H9 (cell line): ENCODE measurements at regions not wholly inside any gene's neighbourhood (a gene's known extent, or its start where the extent isn't known, plus 50 kb on each side); places are given as distances from the start of the nearest gene placed in this dataset.
A peak's percentile ranks its signal among the peaks of the same experiment; 100 is the strongest.

Experiments
- DNase-seq: peaks from one replicate; pipeline ENCODE4 v3.0.0-alpha.2; 2017
- H2AFZ ChIP-seq: one replicate; pipeline ENCODE4 v1.6.1; 2013; ENCODE audit warnings: mild to moderate bottlenecking, low read length, control low read depth, moderate library complexity
- H2AK5ac ChIP-seq: 2 replicates; pipeline ENCODE4 v1.6.1; 2013; ENCODE audit warnings: low read length, control low read depth, mixed read lengths; ENCODE audit not compliant: insufficient read length
- H2BK120ac ChIP-seq: one replicate; pipeline ENCODE4 v1.6.1; 2013; ENCODE audit warnings: low read depth, mild to moderate bottlenecking, low read length, control low read depth, inconsistent platforms; ENCODE audit not compliant: poor library complexity, severe bottlenecking
- H2BK12ac ChIP-seq: 2 replicates; pipeline ENCODE4 v1.6.1; 2013; ENCODE audit warnings: low read length, control low read depth, mixed read lengths, low read depth; ENCODE audit not compliant: insufficient read length
- H2BK15ac ChIP-seq: 2 replicates; pipeline ENCODE4 v1.6.1; 2013; ENCODE audit warnings: low read depth, low read length, control low read depth
- H2BK20ac ChIP-seq: one replicate; pipeline ENCODE4 v1.6.1; 2013; ENCODE audit warnings: low read depth, mild to moderate bottlenecking, low read length, control low read depth, inconsistent platforms; ENCODE audit not compliant: poor library complexity, severe bottlenecking
- H2BK5ac ChIP-seq: 2 replicates; pipeline ENCODE4 v1.6.1; 2013; ENCODE audit warnings: low read length, control low read depth, mixed read lengths; ENCODE audit not compliant: insufficient read length
- H3K14ac ChIP-seq: 2 replicates; pipeline ENCODE4 v1.6.1; 2013; ENCODE audit warnings: low read length, control low read depth; ENCODE audit not compliant: insufficient read depth
- H3K18ac ChIP-seq: 2 replicates; pipeline ENCODE4 v1.6.1; 2013; ENCODE audit warnings: low read depth, mild to moderate bottlenecking, mixed read lengths, low read length, control low read depth; ENCODE audit not compliant: insufficient read length
- H3K23ac ChIP-seq: 2 replicates; pipeline ENCODE4 v1.6.1; 2013; ENCODE audit warnings: low read length, control low read depth, mixed read lengths, low read depth; ENCODE audit not compliant: insufficient read length
- H3K23me2 ChIP-seq: 2 replicates; pipeline ENCODE4 v1.6.1; 2013; ENCODE audit warnings: low read depth, mild to moderate bottlenecking, mixed read lengths, low read length, control low read depth; ENCODE audit not compliant: insufficient read length, poor library complexity, severe bottlenecking
- H3K27ac ChIP-seq: 2 replicates; pipeline ENCODE4 v1.5.1; 2013; ENCODE audit warnings: low read length, control low read depth, mixed read lengths, low read depth; ENCODE audit not compliant: insufficient read length
- H3K27me3 ChIP-seq: 2 replicates; pipeline ENCODE4 v1.6.1; 2013; ENCODE audit warnings: low read length, control low read depth, inconsistent platforms; ENCODE audit not compliant: insufficient read depth
- H3K4ac ChIP-seq: 2 replicates; pipeline ENCODE4 v1.6.1; 2013; ENCODE audit warnings: low read depth, mild to moderate bottlenecking, control low read depth, inconsistent platforms, low read length, moderate library complexity
- H3K4me1 ChIP-seq: 2 replicates; pipeline ENCODE4 v1.6.1; 2013; ENCODE audit warnings: low read length, control low read depth, inconsistent platforms; ENCODE audit not compliant: insufficient read depth
- H3K4me2 ChIP-seq: 2 replicates; pipeline ENCODE4 v1.6.1; 2013; ENCODE audit warnings: low read length, control low read depth, mixed read lengths; ENCODE audit not compliant: insufficient read length, insufficient read depth
- H3K56ac ChIP-seq: 2 replicates; pipeline ENCODE4 v1.6.1; 2013; ENCODE audit warnings: low read depth, mild to moderate bottlenecking, mixed read lengths, low read length, control low read depth; ENCODE audit not compliant: insufficient read length
- H3K79me1 ChIP-seq: 2 replicates; pipeline ENCODE4 v1.6.1; 2013; ENCODE audit warnings: low read depth, mild to moderate bottlenecking, moderate library complexity, low read length, control low read depth, inconsistent platforms; ENCODE audit not compliant: insufficient read depth, poor library complexity, severe bottlenecking
- H3K79me2 ChIP-seq: 2 replicates; pipeline ENCODE4 v1.6.1; 2013; ENCODE audit warnings: low read length, control low read depth, inconsistent platforms; ENCODE audit not compliant: insufficient read depth
- H3K9ac ChIP-seq: 2 replicates; pipeline ENCODE4 v1.6.1; 2013; ENCODE audit warnings: low read length, control low read depth, mixed read lengths; ENCODE audit not compliant: insufficient read length; ENCODE audit errors: extremely low read depth
- H3K9me3 ChIP-seq: one replicate; pipeline ENCODE4 v1.6.1; 2013; ENCODE audit warnings: low read depth, low read length, inconsistent platforms; ENCODE audit not compliant: control insufficient read depth
- H3T11ph ChIP-seq: one replicate; pipeline ENCODE4 v1.6.1; 2013; ENCODE audit warnings: mild to moderate bottlenecking, low read length, control low read depth, inconsistent platforms
- H4K20me1 ChIP-seq: one replicate; pipeline ENCODE4 v1.6.1; 2013; ENCODE audit not compliant: control insufficient read depth, insufficient read length, insufficient read depth
- H4K5ac ChIP-seq: 2 replicates; pipeline ENCODE4 v1.6.1; 2013; ENCODE audit warnings: low read depth, mild to moderate bottlenecking, mixed read lengths, low read length, control low read depth; ENCODE audit not compliant: insufficient read length
- H4K8ac ChIP-seq: replicated peaks from 2 replicates; pipeline ENCODE4 v1.6.1; 2013; ENCODE audit warnings: low read length, control low read depth, mixed read lengths, low read depth; ENCODE audit not compliant: insufficient read length
- H4K91ac ChIP-seq: 2 replicates; pipeline ENCODE4 v1.6.1; 2013; ENCODE audit warnings: low read depth, mild to moderate bottlenecking, moderate library complexity, mixed read lengths, low read length, control low read depth; ENCODE audit not compliant: insufficient read length
- H3K27ac Mint-ChIP-seq, 3 experiments: 2 replicates in 2 of 3; 3 replicates in 1 of 3; pipeline ENCODE4 v1.8.0; 2020 to 2021; ENCODE audit warnings: mixed read lengths in 3 of 3, mild to moderate bottlenecking in 1 of 3, moderate library complexity in 1 of 3
- H3K27me3 Mint-ChIP-seq: 2 replicates; pipeline ENCODE4 v1.8.0; 2021; ENCODE audit warnings: low read depth, mild to moderate bottlenecking, moderate library complexity, mixed read lengths
- H3K36me3 Mint-ChIP-seq, 3 experiments: 2 replicates in 2 of 3; 3 replicates in 1 of 3; pipeline ENCODE4 v1.8.0; 2020 to 2021; ENCODE audit warnings: low read depth in 3 of 3, mixed read lengths in 3 of 3; ENCODE audit not compliant: insufficient read depth in 1 of 3
- H3K4me1 Mint-ChIP-seq, 2 experiments: 2 replicates each; pipeline ENCODE4 v1.8.0; 2020; ENCODE audit warnings: mixed read lengths in 2 of 2
- H3K4me3 Mint-ChIP-seq, 2 experiments: 2 replicates in 1 of 2; 3 replicates in 1 of 2; pipeline ENCODE4 v1.8.0; 2020 to 2021; ENCODE audit warnings: mild to moderate bottlenecking in 2 of 2, mixed read lengths in 2 of 2, moderate library complexity in 1 of 2
- H3K9me3 Mint-ChIP-seq, 2 experiments: 2 replicates in 1 of 2; 3 replicates in 1 of 2; pipeline ENCODE4 v1.8.0; 2020; ENCODE audit warnings: mild to moderate bottlenecking in 2 of 2, mixed read lengths in 2 of 2, moderate library complexity in 1 of 2
- CTCF ChIP-seq: fragments of 200-600 bp; sonication (generic); conservative IDR thresholded peaks from 3 replicates; pipeline ENCODE4 v1.8.0; 2021; ENCODE audit warnings: antibody characterized with exemption, mild to moderate bottlenecking
- WGBS: extraction: QIAGEN DNeasy Blood & Tissue Kit; methylation state at CpG from one replicate; pipeline ENCODE4 v1.1.7; 2013; ENCODE audit warnings: missing lambda C conversion rate, low lambda C conversion rate, mixed read lengths; ENCODE audit not compliant: insufficient read length; ENCODE audit errors: extremely low coverage; 5-methylcytosine and 5-hydroxymethylcytosine counted together

DNA sequence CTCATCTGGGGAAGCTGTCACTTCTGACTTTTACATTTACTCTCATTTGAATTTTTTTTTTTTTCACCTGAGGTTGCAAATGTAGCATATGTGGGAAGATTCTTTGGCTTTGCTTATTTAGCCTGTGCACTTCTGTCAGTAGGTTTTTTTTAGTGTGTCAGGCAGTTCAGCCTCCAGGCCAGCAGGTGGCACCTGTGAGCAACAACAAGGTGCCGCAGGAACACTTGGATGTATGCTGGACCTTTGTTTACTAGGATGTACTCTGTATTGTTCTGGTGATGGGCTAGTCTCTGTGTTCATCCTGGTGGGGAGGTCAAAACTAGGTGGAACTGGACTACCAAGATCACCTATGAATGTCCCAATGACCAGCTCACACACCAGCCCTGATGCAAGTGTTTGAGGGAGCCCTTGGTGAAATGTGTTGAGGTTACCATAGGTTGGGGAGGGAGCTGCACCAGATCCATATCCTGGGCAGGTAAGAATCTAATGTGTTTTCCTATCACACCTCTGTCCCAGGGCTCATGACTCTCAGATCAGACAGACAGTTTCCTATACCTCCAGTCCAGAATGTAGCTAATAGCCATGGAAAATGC lies 618.2 kb downstream of the BRINP3 start:
- H3K23me2 ChIP-seq = no peaks in the 10 kb centered on the region
- H2BK120ac ChIP-seq = no peak overlapping the region
- H3K56ac ChIP-seq = no peak overlapping the region
- no peak overlapping the region for H2AFZ ChIP-seq
- H3K79me1 ChIP-seq = no peaks in the 10 kb centered on the region
- H2AK5ac ChIP-seq = no peak overlapping the region
- no peak overlapping the region for H3K14ac ChIP-seq
- H3T11ph ChIP-seq = no peak overlapping the region
- H2BK20ac ChIP-seq = no peak overlapping the region
- no peaks in the 10 kb centered on the region; the same call in 1 of the 2 replicates for H3K27me3 Mint-ChIP-seq
- no peak overlapping the region for H3K27ac ChIP-seq
- no peaks in the 10 kb centered on the region for H3K9me3 ChIP-seq
- H3K23ac ChIP-seq = no peak overlapping the region
- no peak overlapping the region for H4K91ac ChIP-seq
- peaks cover 6 to 11% (median 6%) of the 10 kb centered on the region in 3 experiments for H3K36me3 Mint-ChIP-seq
- no peaks in the 10 kb centered on the region for H3K4me1 Mint-ChIP-seq
- no peak overlapping the region for H3K9ac ChIP-seq
- H3K27ac Mint-ChIP-seq = no peak overlapping the region
- H3K4me1 ChIP-seq = no peaks in the 10 kb centered on the region
- no peak overlapping the region for H3K4ac ChIP-seq
- no peak overlapping the region for H3K4me2 ChIP-seq
- TF ChIP-seq CTCF = peak; percentile 80
- no peaks in the 10 kb centered on the region for H3K27me3 ChIP-seq
- no CpG with 5 or more reads among the region's 1 CpG for WGBS
- H4K20me1 ChIP-seq = no peaks in the 10 kb centered on the region
- H3K4me3 Mint-ChIP-seq = no peak overlapping the region
- no peak overlapping the region for H2BK15ac ChIP-seq
- no peak overlapping the region for H2BK12ac ChIP-seq
- DNase-seq = peak; percentile 67
- no peak overlapping the region for H2BK5ac ChIP-seq
- H3K79me2 ChIP-seq = no peaks in the 10 kb centered on the region
- H3K18ac ChIP-seq = no peak overlapping the region
- peaks cover 10 to 16% of the 10 kb centered on the region in 2 experiments for H3K9me3 Mint-ChIP-seq
- no peak overlapping the region for H4K8ac ChIP-seq
- H4K5ac ChIP-seq = no peak overlapping the region
